WTC11 (cell line): ENCODE measurements at regions not wholly inside any gene's neighbourhood (a gene's known extent, or its start where the extent isn't known, plus 50 kb on each side); places are given as distances from the start of the nearest gene placed in this dataset.
A peak's percentile ranks its signal among the peaks of the same experiment; 100 is the strongest.

ENCODE experiments used
- ATAC-seq: fragments of 200-7000 bp; cut with Tn5 transposase; 2 replicates; pipeline ENCODE4 v1.10.0; 2021; ENCODE audit warnings: mild to moderate bottlenecking, moderate library complexity
- CTCF ChIA-PET: fragments of 300-600 bp; sonication (Branson Sonifier 250); formaldehyde crosslinking; loops from one replicate; lab custom pipeline; 2021; ENCODE audit warnings: antibody characterized with exemption; lab: Charles Lee
- POLR2A ChIA-PET: fragments of 350-600 bp; sonication (Branson Sonifier 250); formaldehyde crosslinking; loops from one replicate; lab custom pipeline; 2021; ENCODE audit warnings: antibody characterized with exemption; lab: Charles Lee
- DNase-seq: peaks from one replicate; pipeline ENCODE4 v3.0.0; 2021; ENCODE audit warnings: low spot score
- H3K27ac Mint-ChIP-seq: 2 replicates; pipeline ENCODE4 v1.8.0; 2021; ENCODE audit warnings: mixed read lengths
- H3K27me3 Mint-ChIP-seq: 2 replicates; pipeline ENCODE4 v1.8.0; 2021; ENCODE audit warnings: low read depth, mild to moderate bottlenecking, moderate library complexity, mixed read lengths
- H3K36me3 Mint-ChIP-seq: 2 replicates; pipeline ENCODE4 v1.8.0; 2021; ENCODE audit warnings: mixed read lengths
- H3K4me1 Mint-ChIP-seq: 2 replicates; pipeline ENCODE4 v1.8.0; 2022; ENCODE audit warnings: mixed read lengths
- H3K4me3 Mint-ChIP-seq: 2 replicates; pipeline ENCODE4 v1.8.0; 2021; ENCODE audit warnings: mild to moderate bottlenecking, moderate library complexity, mixed read lengths
- H3K9me3 Mint-ChIP-seq: 2 replicates; pipeline ENCODE4 v1.8.0; 2021; ENCODE audit warnings: mixed read lengths
- AR ChIP-seq: fragments of 250-450 bp; sonication (Bioruptor Pico); IDR thresholded peaks from 2 replicates; pipeline ENCODE4 v1.9.0; 2021; ENCODE audit warnings: mild to moderate bottlenecking
- CTCF ChIP-seq: fragments of 200-600 bp; IDR thresholded peaks from 2 replicates; pipeline ENCODE4 v1.8.0; 2022; ENCODE audit warnings: antibody characterized with exemption
- ESRRA ChIP-seq: sonication (generic); formaldehyde crosslinking; IDR thresholded peaks from 2 replicates; pipeline ENCODE4 v1.8.1; 2022; ENCODE audit warnings: mild to moderate bottlenecking, missing genetic modification reagents, borderline replicate concordance
- FOXP1 ChIP-seq: sonication (generic); formaldehyde crosslinking; IDR thresholded peaks from 2 replicates; pipeline ENCODE4 v1.8.0; 2022; ENCODE audit warnings: missing genetic modification reagents, mild to moderate bottlenecking, moderate library complexity, borderline replicate concordance
- GRHL2 ChIP-seq: fragments of 250-450 bp; sonication (Bioruptor Pico); IDR thresholded peaks from 2 replicates; pipeline ENCODE4 v1.8.0; 2022; ENCODE audit warnings: mild to moderate bottlenecking, moderate library complexity; ENCODE audit not compliant: insufficient replicate concordance, severe bottlenecking
- IRF2 ChIP-seq: sonication (generic); formaldehyde crosslinking; IDR thresholded peaks from 2 replicates; pipeline ENCODE4 v1.8.0; 2022; ENCODE audit warnings: low read depth, missing genetic modification reagents, borderline replicate concordance
- MXD4 ChIP-seq: fragments of 250-450 bp; sonication (Bioruptor Pico); IDR thresholded peaks from 2 replicates; pipeline ENCODE4 v1.8.0; 2021; ENCODE audit warnings: mild to moderate bottlenecking, moderate library complexity, borderline replicate concordance
- NFATC4 ChIP-seq: fragments of 250-450 bp; sonication (Bioruptor Pico); IDR thresholded peaks from 2 replicates; pipeline ENCODE4 v1.9.0; 2021; ENCODE audit warnings: mild to moderate bottlenecking
- NFYB ChIP-seq: sonication (generic); formaldehyde crosslinking; conservative IDR thresholded peaks from 2 replicates; pipeline ENCODE4 v1.8.0; 2022; ENCODE audit warnings: low read depth, missing genetic modification reagents
- NR1H2 ChIP-seq: sonication (generic); formaldehyde crosslinking; IDR thresholded peaks from 2 replicates; pipeline ENCODE4 v1.9.0; 2021; ENCODE audit warnings: mild to moderate bottlenecking, moderate library complexity, missing genetic modification reagents
- RELA ChIP-seq: sonication (generic); formaldehyde crosslinking; IDR thresholded peaks from 2 replicates; pipeline ENCODE4 v1.8.1; 2022; ENCODE audit warnings: missing genetic modification reagents, mild to moderate bottlenecking, borderline replicate concordance
- SMAD3 ChIP-seq: sonication (generic); formaldehyde crosslinking; IDR thresholded peaks from 2 replicates; pipeline ENCODE4 v1.8.0; 2022; ENCODE audit warnings: missing genetic modification reagents, mild to moderate bottlenecking, borderline replicate concordance
- SP1 ChIP-seq: sonication (generic); formaldehyde crosslinking; conservative IDR thresholded peaks from 2 replicates; pipeline ENCODE4 v1.8.1; 2022; ENCODE audit warnings: missing genetic modification reagents
- TP53 ChIP-seq: sonication (generic); formaldehyde crosslinking; IDR thresholded peaks from 2 replicates; pipeline ENCODE4 v1.8.1; 2023; ENCODE audit warnings: mild to moderate bottlenecking, missing genetic modification reagents
- ZMAT4 ChIP-seq: fragments of 250-450 bp; sonication (Bioruptor Pico); IDR thresholded peaks from 2 replicates; pipeline ENCODE4 v1.9.0; 2021; ENCODE audit warnings: mild to moderate bottlenecking
- ZNF138 ChIP-seq: sonication (generic); formaldehyde crosslinking; conservative IDR thresholded peaks from 2 replicates; pipeline ENCODE4 v1.8.1; 2022; ENCODE audit warnings: mild to moderate bottlenecking, moderate library complexity, missing genetic modification reagents
- ZNF263 ChIP-seq: sonication (generic); formaldehyde crosslinking; IDR thresholded peaks from 2 replicates; pipeline ENCODE4 v1.8.1; 2022; ENCODE audit warnings: low read depth, mild to moderate bottlenecking, moderate library complexity, missing genetic modification reagents
- ZNF396 ChIP-seq: fragments of 250-450 bp; sonication (Bioruptor Pico); IDR thresholded peaks from 2 replicates; pipeline ENCODE4 v1.8.0; 2021; ENCODE audit warnings: mild to moderate bottlenecking, moderate library complexity, borderline replicate concordance
- ZNF416 ChIP-seq: fragments of 250-450 bp; sonication (Bioruptor Pico); IDR thresholded peaks from 2 replicates; pipeline ENCODE4 v1.9.0; 2021; ENCODE audit warnings: mild to moderate bottlenecking, inconsistent platforms
- ZSCAN18 ChIP-seq: fragments of 250-450 bp; sonication (Bioruptor Pico); IDR thresholded peaks from 2 replicates; pipeline ENCODE4 v2.1.2; 2022; ENCODE audit warnings: mild to moderate bottlenecking, moderate library complexity
- TF ChIP-seq, protein P1 (sequence below): sonication (generic); formaldehyde crosslinking; IDR thresholded peaks from 2 replicates; pipeline ENCODE4 v1.8.1; 2023; ENCODE audit warnings: mild to moderate bottlenecking, missing genetic modification reagents
- TF ChIP-seq, protein P2 (sequence below): sonication (generic); formaldehyde crosslinking; IDR thresholded peaks from 2 replicates; pipeline ENCODE4 v1.8.0; 2022; ENCODE audit warnings: mild to moderate bottlenecking, missing genetic modification reagents
- TF ChIP-seq, protein P3 (sequence below): sonication (generic); formaldehyde crosslinking; IDR thresholded peaks from 2 replicates; pipeline ENCODE4 v1.8.1; 2023; ENCODE audit warnings: mild to moderate bottlenecking, missing genetic modification reagents, moderate library complexity
- TF ChIP-seq, protein P4 (sequence below): sonication (generic); formaldehyde crosslinking; IDR thresholded peaks from 2 replicates; pipeline ENCODE4 v1.8.0; 2023; ENCODE audit warnings: missing genetic modification reagents

DNA sequence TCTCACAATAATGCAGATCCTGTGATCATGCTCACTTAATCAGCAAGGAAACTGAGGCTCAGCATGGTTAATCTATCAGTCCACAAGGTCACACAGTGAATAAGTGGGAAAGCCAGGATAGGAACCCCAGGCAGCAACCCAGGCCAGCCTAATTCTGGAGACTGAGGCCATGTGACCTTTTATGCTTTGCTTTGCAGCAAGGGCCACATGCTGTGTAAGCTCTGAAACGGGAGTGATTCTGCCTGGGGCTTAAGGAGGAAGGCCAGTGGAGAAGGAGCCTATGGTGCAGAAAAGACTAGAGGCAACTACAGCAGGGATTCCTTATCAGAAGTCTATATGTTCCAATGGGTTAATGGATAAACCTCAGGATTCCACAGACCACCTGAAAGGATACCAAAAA is 157.6 kb upstream of the PPP2R3A start:
- DNase-seq (no peak), ATAC-seq (peak; percentile 62)
- H3K9me3 Mint-ChIP-seq = peaks cover 10% of the 10 kb centered on the region
- H3K27me3 Mint-ChIP-seq = peaks cover 3% of the 10 kb centered on the region; the same call in 1 of the 2 replicates
- H3K4me1 Mint-ChIP-seq = peaks cover 32% of the 10 kb centered on the region
- H3K36me3 Mint-ChIP-seq = no peaks in the 10 kb centered on the region
- no peak overlapping the region for H3K4me3 Mint-ChIP-seq
- ChIA-PET POLR2A (no interaction called here), CTCF (interaction anchor here (1.2 kb wide), 1 partner anchor 16 kb away, joined by 5 read pairs; no protein-coding TSS in a partner anchor)
- TF ChIP-seq, protein P1, sequence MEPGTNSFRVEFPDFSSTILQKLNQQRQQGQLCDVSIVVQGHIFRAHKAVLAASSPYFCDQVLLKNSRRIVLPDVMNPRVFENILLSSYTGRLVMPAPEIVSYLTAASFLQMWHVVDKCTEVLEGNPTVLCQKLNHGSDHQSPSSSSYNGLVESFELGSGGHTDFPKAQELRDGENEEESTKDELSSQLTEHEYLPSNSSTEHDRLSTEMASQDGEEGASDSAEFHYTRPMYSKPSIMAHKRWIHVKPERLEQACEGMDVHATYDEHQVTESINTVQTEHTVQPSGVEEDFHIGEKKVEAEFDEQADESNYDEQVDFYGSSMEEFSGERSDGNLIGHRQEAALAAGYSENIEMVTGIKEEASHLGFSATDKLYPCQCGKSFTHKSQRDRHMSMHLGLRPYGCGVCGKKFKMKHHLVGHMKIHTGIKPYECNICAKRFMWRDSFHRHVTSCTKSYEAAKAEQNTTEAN (CRISPR knock-in tag) = no peak
- TF ChIP-seq, protein P2, sequence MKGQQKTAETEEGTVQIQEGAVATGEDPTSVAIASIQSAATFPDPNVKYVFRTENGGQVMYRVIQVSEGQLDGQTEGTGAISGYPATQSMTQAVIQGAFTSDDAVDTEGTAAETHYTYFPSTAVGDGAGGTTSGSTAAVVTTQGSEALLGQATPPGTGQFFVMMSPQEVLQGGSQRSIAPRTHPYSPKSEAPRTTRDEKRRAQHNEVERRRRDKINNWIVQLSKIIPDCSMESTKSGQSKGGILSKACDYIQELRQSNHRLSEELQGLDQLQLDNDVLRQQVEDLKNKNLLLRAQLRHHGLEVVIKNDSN (CRISPR knock-in tag) = peak; percentile 27; the same call in 1 of the 2 replicates
- TF ChIP-seq AR = no peak
- TF ChIP-seq ESRRA = no peak
- no peak for TF ChIP-seq TP53 (CRISPR knock-in tag)
- TF ChIP-seq ZNF263 (CRISPR knock-in tag) = no peak
- no peak for TF ChIP-seq NFYB (CRISPR knock-in tag)
- TF ChIP-seq, protein P3, sequence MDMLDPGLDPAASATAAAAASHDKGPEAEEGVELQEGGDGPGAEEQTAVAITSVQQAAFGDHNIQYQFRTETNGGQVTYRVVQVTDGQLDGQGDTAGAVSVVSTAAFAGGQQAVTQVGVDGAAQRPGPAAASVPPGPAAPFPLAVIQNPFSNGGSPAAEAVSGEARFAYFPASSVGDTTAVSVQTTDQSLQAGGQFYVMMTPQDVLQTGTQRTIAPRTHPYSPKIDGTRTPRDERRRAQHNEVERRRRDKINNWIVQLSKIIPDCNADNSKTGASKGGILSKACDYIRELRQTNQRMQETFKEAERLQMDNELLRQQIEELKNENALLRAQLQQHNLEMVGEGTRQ = peak; percentile 78
- no peak overlapping the region for H3K27ac Mint-ChIP-seq

GRCh38 chr3:135809021-135809634 is 156.4 kb upstream of the PPP2R3A start:
- H3K27me3 Mint-ChIP-seq = no peaks in the 10 kb centered on the region
- H3K4me3 Mint-ChIP-seq = no peak overlapping the region
- no peaks in the 10 kb centered on the region for H3K36me3 Mint-ChIP-seq
- H3K9me3 Mint-ChIP-seq = peaks cover 10% of the 10 kb centered on the region
- ChIA-PET CTCF (no interaction called here), POLR2A (no interaction called here)
- DNase-seq (no peak), ATAC-seq (no peak)
- H3K27ac Mint-ChIP-seq = no peak overlapping the region
- H3K4me1 Mint-ChIP-seq = peaks cover 27% of the 10 kb centered on the region
- TF ChIP-seq SMAD3 (CRISPR knock-in tag) (no peak), SP1 (no peak), NR1H2 (CRISPR knock-in tag) (no peak), ZMAT4 (no peak), RELA (CRISPR knock-in tag) (no peak), ZSCAN18 (CRISPR knock-in tag) (no peak), FOXP1 (CRISPR knock-in tag) (no peak), ZNF416 (no peak), ZNF138 (CRISPR knock-in tag) (no peak), ZNF396 (CRISPR knock-in tag) (no peak), GRHL2 (CRISPR knock-in tag) (no peak), CTCF (no peak), NFATC4 (CRISPR knock-in tag) (no peak), MXD4 (CRISPR knock-in tag) (no peak), IRF2 (no peak)
- TF ChIP-seq, protein P4, sequence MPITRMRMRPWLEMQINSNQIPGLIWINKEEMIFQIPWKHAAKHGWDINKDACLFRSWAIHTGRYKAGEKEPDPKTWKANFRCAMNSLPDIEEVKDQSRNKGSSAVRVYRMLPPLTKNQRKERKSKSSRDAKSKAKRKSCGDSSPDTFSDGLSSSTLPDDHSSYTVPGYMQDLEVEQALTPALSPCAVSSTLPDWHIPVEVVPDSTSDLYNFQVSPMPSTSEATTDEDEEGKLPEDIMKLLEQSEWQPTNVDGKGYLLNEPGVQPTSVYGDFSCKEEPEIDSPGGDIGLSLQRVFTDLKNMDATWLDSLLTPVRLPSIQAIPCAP (CRISPR knock-in tag) = no peak
